GM21576 (cell line): ENCODE measurements at regions not wholly inside any gene's neighbourhood (a gene's known extent, or its start where the extent isn't known, plus 50 kb on each side); places are given as distances from the start of the nearest gene placed in this dataset.
"Not testable (repeated sequence)": the region's sequence is repeated elsewhere in the genome, so short reads cannot be mapped to it uniquely, and the experiment has no call there.

ENCODE experiments used
- ATAC-seq: cut with Tn5 transposase; IDR thresholded peaks from one replicate; pipeline ENCODE4 v1.9.1; 2021; ENCODE audit warnings: mild to moderate bottlenecking, moderate library complexity; ENCODE audit not compliant: unreplicated experiment

GRCh38 chr6:112636650-112637262 lies 289.6 kb downstream of the RFPL4B start:
- no peak for ATAC-seq

- ATAC-seq: no peak
Observed at GRCh38 chr6:112639391-112639831, 292.3 kb downstream of the RFPL4B start.

GRCh38 chr6:112640891-112641290 lies 293.8 kb downstream of the RFPL4B start:
- ATAC-seq: no peak

GRCh38 chr6:112649853-112650252 lies 302.7 kb downstream of the RFPL4B start:
- no peak for ATAC-seq

- ATAC-seq: no peak
Observed at GRCh38 chr6:112651239-112651638, 304.1 kb downstream of the RFPL4B start.

- no peak for ATAC-seq
Observed at GRCh38 chr6:112659912-112660311, 312.8 kb downstream of the RFPL4B start.

GRCh38 chr6:112660626-112661025 lies 313.5 kb downstream of the RFPL4B start:
- ATAC-seq: no peak

- no peak for ATAC-seq
Observed at GRCh38 chr6:112663698-112664097, 316.6 kb downstream of the RFPL4B start.

- no peak for ATAC-seq
Observed at GRCh38 chr6:112665114-112665513, 318.0 kb downstream of the RFPL4B start.

GRCh38 chr6:112665815-112666214 lies 318.7 kb downstream of the RFPL4B start:
- no peak for ATAC-seq

- ATAC-seq: no peak
Observed at GRCh38 chr6:112667427-112667826, 320.3 kb downstream of the RFPL4B start.

- ATAC-seq: no peak
Observed at GRCh38 chr6:112680091-112680490, 333.0 kb downstream of the RFPL4B start.

- ATAC-seq: no peak
Observed at GRCh38 chr6:112682071-112682470, 334.9 kb downstream of the RFPL4B start.

GRCh38 chr6:112683106-112683505 lies 336.0 kb downstream of the RFPL4B start:
- no peak for ATAC-seq

- ATAC-seq: no peak
Observed at GRCh38 chr6:112683926-112684325, 336.8 kb downstream of the RFPL4B start.

- ATAC-seq: not testable (repeated sequence)
Observed at GRCh38 chr6:112685521-112686220, 338.5 kb downstream of the RFPL4B start.

GRCh38 chr6:112688487-112689165 lies 341.5 kb downstream of the RFPL4B start:
- ATAC-seq: not testable (repeated sequence)

GRCh38 chr6:112689183-112689858 lies 342.2 kb downstream of the RFPL4B start:
- not testable (repeated sequence) for ATAC-seq

- no peak for ATAC-seq
Observed at GRCh38 chr6:112690497-112691202, 343.5 kb downstream of the RFPL4B start.

- ATAC-seq: no peak
Observed at GRCh38 chr6:112691289-112691688, 344.2 kb downstream of the RFPL4B start.

GRCh38 chr6:112695001-112695400 lies 347.9 kb downstream of the RFPL4B start:
- ATAC-seq: no peak
